GM23248 (cell line): ENCODE measurements at regions not wholly inside any gene's neighbourhood (a gene's known extent, or its start where the extent isn't known, plus 50 kb on each side); places are given as distances from the start of the nearest gene placed in this dataset.

Experiments
- DNase-seq: peaks from one replicate; pipeline ENCODE4 v3.0.0-alpha.2; 2015
- H2AFZ ChIP-seq: fragments of 200-600 bp; sonication (generic); 2 replicates; pipeline ENCODE4 v1.6.1; 2016; ENCODE audit warnings: antibody characterized with exemption
- H3F3A ChIP-seq: fragments of 200-600 bp; sonication (generic); 2 replicates; pipeline ENCODE4 v1.6.1; 2016; ENCODE audit warnings: mild to moderate bottlenecking, antibody characterized with exemption, mixed run types; ENCODE audit not compliant: insufficient read depth
- H3K27ac ChIP-seq: fragments of 200-600 bp; sonication (generic); 2 replicates; pipeline ENCODE4 v1.5.1; 2016; ENCODE audit warnings: mild to moderate bottlenecking
- H3K27me3 ChIP-seq: fragments of 200-600 bp; sonication (generic); replicated peaks from 2 replicates; pipeline ENCODE4 v1.6.1; 2016; ENCODE audit warnings: mild to moderate bottlenecking; ENCODE audit not compliant: insufficient read depth
- H3K36me3 ChIP-seq: fragments of 200-600 bp; sonication (generic); 2 replicates; pipeline ENCODE4 v1.6.1; 2016; ENCODE audit warnings: low read depth, mild to moderate bottlenecking
- H3K4me1 ChIP-seq: fragments of 200-600 bp; sonication (generic); 2 replicates; pipeline ENCODE4 v1.6.1; 2016; ENCODE audit warnings: mild to moderate bottlenecking; ENCODE audit not compliant: insufficient read depth
- H3K4me2 ChIP-seq: fragments of 200-600 bp; sonication (generic); one replicate; pipeline ENCODE4 v1.6.1; 2016; ENCODE audit warnings: mild to moderate bottlenecking; ENCODE audit not compliant: unreplicated experiment
- H3K4me3 ChIP-seq: fragments of 200-600 bp; sonication (generic); 2 replicates; pipeline ENCODE4 v1.5.1; 2016; ENCODE audit warnings: mild to moderate bottlenecking
- H3K79me2 ChIP-seq: fragments of 200-600 bp; sonication (generic); 2 replicates; pipeline ENCODE4 v1.6.1; 2016; ENCODE audit warnings: mild to moderate bottlenecking; ENCODE audit not compliant: insufficient read depth
- H3K9ac ChIP-seq: fragments of 200-600 bp; sonication (generic); 2 replicates; pipeline ENCODE4 v1.6.1; 2016; ENCODE audit warnings: mild to moderate bottlenecking
- H3K9me2 ChIP-seq: fragments of 200-600 bp; sonication (generic); 2 replicates; pipeline ENCODE4 v1.6.1; 2016; ENCODE audit warnings: mixed run types, mild to moderate bottlenecking, moderate library complexity; ENCODE audit not compliant: insufficient read depth
- H3K9me3 ChIP-seq: fragments of 200-600 bp; sonication (generic); one replicate; pipeline ENCODE4 v1.6.1; 2017; ENCODE audit warnings: low read depth
- H4K20me1 ChIP-seq: fragments of 200-600 bp; sonication (generic); 2 replicates; pipeline ENCODE4 v1.6.0; 2016; ENCODE audit not compliant: insufficient read depth
- EZH2 ChIP-seq: fragments of 200-600 bp; sonication (generic); IDR thresholded peaks from 2 replicates; pipeline ENCODE4 v1.6.1; 2018; ENCODE audit warnings: antibody characterized with exemption, mild to moderate bottlenecking; ENCODE audit not compliant: insufficient read depth, poor library complexity, severe bottlenecking
- EZH2phosphoT487 ChIP-seq: fragments of 200-600 bp; sonication (generic); IDR thresholded peaks from 2 replicates; pipeline ENCODE4 v1.6.1; 2018; ENCODE audit warnings: antibody characterized with exemption, moderate library complexity, mild to moderate bottlenecking, low read depth; ENCODE audit not compliant: insufficient read depth
- WGBS, 2 experiments: methylation state at CpG; one replicate each; pipeline ENCODE4 v1.1.6; 2015 to 2017; ENCODE audit warnings: low lambda C conversion rate in 2 of 2, low coverage in 1 of 2; ENCODE audit errors: missing lambda C conversion rate in 2 of 2; 5-methylcytosine and 5-hydroxymethylcytosine counted together
- in situ Hi-C: fragments of 300-500 bp; cut with MboI; formaldehyde crosslinking; loops from 2 replicates; pipeline ENCODE4 v1.15.0; 2020

- Histone ChIP-seq H3K4me2 (no peak overlapping the region), H3K9me2 (no peaks in the 10 kb centered on the region), H2AFZ (no peak overlapping the region), H3K27ac (no peak overlapping the region), H3K4me1 (no peaks in the 10 kb centered on the region), H3K9me3 (no peaks in the 10 kb centered on the region), H3K4me3 (no peak overlapping the region), H3K9ac (no peak overlapping the region), H4K20me1 (no peaks in the 10 kb centered on the region), H3F3A (no peaks in the 10 kb centered on the region), H3K36me3 (no peaks in the 10 kb centered on the region), H3K79me2 (no peaks in the 10 kb centered on the region), H3K27me3 (no peaks in the 10 kb centered on the region)
- TF ChIP-seq EZH2phosphoT487 (no peak), EZH2 (no peak)
- in situ Hi-C loops: no loop called here
- WGBS, 2 experiments: 8 to 32% methylated on average over 1 of the region's 1 CpG
- no peak for DNase-seq
These were observed 428.7 kb downstream of the RERGL start for GRCh38 chr12:17661250-17661649.

DNA sequence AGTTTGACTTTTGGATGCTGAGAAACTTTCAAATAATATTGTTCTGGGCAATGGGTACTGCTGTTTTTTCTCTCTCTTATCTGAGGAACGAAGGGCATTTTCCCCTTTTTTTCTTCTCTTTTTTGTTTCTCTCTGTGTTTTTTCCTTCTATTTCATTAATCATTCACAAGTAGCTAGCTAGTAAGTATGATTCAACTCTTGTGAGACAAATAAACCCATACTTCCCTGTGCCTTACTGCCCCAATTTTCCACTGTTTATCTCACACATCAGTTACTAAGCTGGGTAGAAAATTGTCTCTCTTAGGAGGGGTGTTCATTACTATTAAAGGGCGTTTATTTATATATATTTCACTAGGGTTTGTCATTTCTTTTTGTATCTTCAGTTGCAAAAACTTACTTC lies 437.6 kb downstream of the RERGL start:
- 13 to 16% methylated on average over 2 of the region's 2 CpGs for WGBS, 2 experiments
- H3K4me1 ChIP-seq: no peaks in the 10 kb centered on the region
- no peak overlapping the region for H3K4me3 ChIP-seq
- in situ Hi-C loops: no loop called here
- no peaks in the 10 kb centered on the region for H4K20me1 ChIP-seq
- H3K27me3 ChIP-seq: no peaks in the 10 kb centered on the region
- no peak overlapping the region for H3K4me2 ChIP-seq
- no peak for DNase-seq
- no peaks in the 10 kb centered on the region for H3K36me3 ChIP-seq
- H3K9me3 ChIP-seq: no peaks in the 10 kb centered on the region
- H3F3A ChIP-seq: no peaks in the 10 kb centered on the region
- no peak overlapping the region for H3K9ac ChIP-seq
- no peak overlapping the region for H2AFZ ChIP-seq
- no peaks in the 10 kb centered on the region for H3K9me2 ChIP-seq
- no peaks in the 10 kb centered on the region for H3K79me2 ChIP-seq
- no peak for TF ChIP-seq EZH2phosphoT487
- TF ChIP-seq EZH2: no peak
- H3K27ac ChIP-seq: no peak overlapping the region

- Histone ChIP-seq H3K27ac (no peak overlapping the region), H3K27me3 (no peaks in the 10 kb centered on the region), H2AFZ (peak overlapping the region; percentile 87; the same call in 1 of the 2 replicates), H3F3A (no peaks in the 10 kb centered on the region), H4K20me1 (no peaks in the 10 kb centered on the region), H3K36me3 (no peaks in the 10 kb centered on the region), H3K4me2 (peak overlapping the region; percentile 82), H3K9ac (no peak overlapping the region), H3K9me2 (no peaks in the 10 kb centered on the region), H3K4me3 (no peak overlapping the region), H3K79me2 (no peaks in the 10 kb centered on the region), H3K4me1 (0 out of 2 replicates have a peak, but pooled peaks cover 3% of the 10 kb centered on the region), H3K9me3 (no peaks in the 10 kb centered on the region)
- in situ Hi-C loops: no loop called here
- DNase-seq: no peak
- TF ChIP-seq EZH2phosphoT487 (no peak), EZH2 (no peak)
- WGBS, 2 experiments: 19 to 24% methylated on average over 3 of the region's 3 CpGs
These were observed 447.7 kb downstream of the RERGL start for GRCh38 chr12:17642340-17642650.

DNA sequence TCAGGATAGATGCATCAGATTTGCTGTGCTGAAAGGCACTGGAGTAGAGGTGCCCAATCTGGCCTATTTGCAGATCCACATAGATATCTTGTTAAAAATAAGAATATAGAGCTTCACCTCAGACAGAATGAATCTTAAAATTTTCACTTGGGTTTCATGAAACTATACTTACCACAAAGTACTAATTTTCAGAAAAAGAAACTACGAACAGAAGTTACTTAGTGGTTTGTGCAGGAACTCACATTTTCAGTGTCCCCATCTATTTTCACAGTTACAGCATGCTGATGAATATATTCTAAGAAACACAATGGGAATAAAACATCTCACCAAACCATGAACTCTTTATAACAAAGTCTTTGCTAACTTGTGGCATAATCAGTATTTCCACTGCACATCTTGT lies 449.4 kb downstream of the RERGL start:
- H4K20me1 ChIP-seq: no peaks in the 10 kb centered on the region
- DNase-seq: no peak
- no peaks in the 10 kb centered on the region for H3K27me3 ChIP-seq
- H3K9me3 ChIP-seq: no peaks in the 10 kb centered on the region
- H3K4me3 ChIP-seq: no peak overlapping the region
- no peaks in the 10 kb centered on the region for H3K9me2 ChIP-seq
- H3K27ac ChIP-seq: no peak overlapping the region
- no peaks in the 10 kb centered on the region for H3F3A ChIP-seq
- no peaks in the 10 kb centered on the region for H3K36me3 ChIP-seq
- 43 to 50% methylated on average over 1 of the region's 1 CpG for WGBS, 2 experiments
- no peak overlapping the region for H3K4me2 ChIP-seq
- no peaks in the 10 kb centered on the region for H3K79me2 ChIP-seq
- no peak overlapping the region for H3K9ac ChIP-seq
- H2AFZ ChIP-seq: no peak overlapping the region
- H3K4me1 ChIP-seq: 0 out of 2 replicates have a peak, but pooled peaks cover 3% of the 10 kb centered on the region
- no peak for TF ChIP-seq EZH2
- in situ Hi-C loops: no loop called here

DNA sequence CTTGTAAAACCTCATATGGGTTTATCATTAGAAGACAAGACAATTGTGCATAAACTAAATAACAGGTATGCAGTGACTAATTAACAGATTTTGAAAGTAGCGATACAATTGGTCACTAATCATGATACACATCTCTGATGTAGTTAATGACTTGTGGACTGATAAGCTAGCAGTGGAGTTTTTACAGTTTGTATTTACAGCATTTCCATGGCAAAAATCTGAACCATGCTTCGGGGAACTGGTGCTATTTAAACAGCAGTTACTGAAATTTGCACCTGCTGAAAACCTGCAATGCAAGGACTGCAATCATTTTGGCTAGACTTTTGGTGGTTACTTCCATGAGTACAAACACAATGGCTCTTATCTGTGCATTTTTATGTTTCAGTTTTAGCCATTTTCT lies 471.2 kb downstream of the RERGL start:
- Histone ChIP-seq H3K79me2 (no peaks in the 10 kb centered on the region), H2AFZ (no peak overlapping the region), H3K4me2 (no peak overlapping the region), H3K4me1 (no peaks in the 10 kb centered on the region), H3K27ac (no peak overlapping the region), H3K9me2 (no peaks in the 10 kb centered on the region), H3K9me3 (no peaks in the 10 kb centered on the region), H3K27me3 (no peaks in the 10 kb centered on the region), H3K36me3 (no peaks in the 10 kb centered on the region), H3F3A (no peaks in the 10 kb centered on the region), H3K4me3 (no peak overlapping the region), H4K20me1 (no peaks in the 10 kb centered on the region), H3K9ac (no peak overlapping the region)
- in situ Hi-C loops: no loop called here
- TF ChIP-seq EZH2 (no peak), EZH2phosphoT487 (no peak)
- WGBS, 2 experiments: 18 to 21% methylated on average over 2 of the region's 2 CpGs
- no peak for DNase-seq
